Uterus (tissue), 3 donors: ENCODE measurements at regions not wholly inside any gene's neighbourhood (a gene's known extent, or its start where the extent isn't known, plus 50 kb on each side); places are given as distances from the start of the nearest gene placed in this dataset.

ENCODE experiments used
- DNase-seq, 2 donors: peaks; one replicate each; pipeline ENCODE4 v3.0.0-alpha.2; 2019 to 2020
- H3K27ac ChIP-seq, 2 donors: fragments of 200-600 bp; sonication (generic); 1 replicate in 1 of 2; 2 replicates in 1 of 2; pipeline ENCODE4 v1.5.1; 2016 to 2018
- H3K27me3 ChIP-seq, 2 donors: fragments of 200-600 bp; sonication (generic); one replicate each; pipeline ENCODE4 v1.5.1; 2018 to 2019; ENCODE audit warnings: control low read depth in 1 of 2
- H3K36me3 ChIP-seq, 2 donors: fragments of 200-600 bp; sonication (generic); one replicate each; pipeline ENCODE4 v1.5.1; 2019; ENCODE audit warnings: control low read depth in 1 of 2
- H3K4me1 ChIP-seq, 2 donors: fragments of 200-600 bp; sonication (generic); one replicate each; pipeline ENCODE4 v1.5.1; 2018 to 2019; ENCODE audit warnings: control low read depth in 1 of 2
- H3K4me3 ChIP-seq, 2 donors: fragments of 200-600 bp; sonication (generic); 1 replicate in 1 of 2; 2 replicates in 1 of 2; pipeline ENCODE4 v1.5.1; 2018 to 2019; ENCODE audit warnings: mild to moderate bottlenecking in 1 of 2
- H3K9me3 ChIP-seq, 2 donors: fragments of 200-600 bp; sonication (generic); one replicate each; pipeline ENCODE4 v1.5.1; 2019; ENCODE audit warnings: control low read depth in 1 of 2
- POLR2A ChIP-seq, 2 donors: fragments of 450-650 bp; IDR thresholded peaks; one replicate each; pipeline ENCODE4 v1.6.1; 2016; ENCODE audit warnings: antibody characterized with exemption in 2 of 2, mild to moderate bottlenecking in 1 of 2, moderate library complexity in 1 of 2
- intact Hi-C: fragments of 100-400 bp; cut with DNase I; formaldehyde crosslinking; loops from one replicate; pipeline ENCODE4 v1.15.1; 2023; ENCODE audit warnings: low total_unique reads
- TF ChIP-seq, protein P1 (sequence below), 4 experiments: fragments of 200-600 bp in 2 of 4; fragments of 450-650 bp in 2 of 4; sonication (generic) in 2 of 4; IDR thresholded peaks; one replicate each; pipeline ENCODE4 v1.5.1; 2016 to 2019; ENCODE audit warnings: antibody characterized with exemption in 4 of 4, mild to moderate bottlenecking in 2 of 4, moderate library complexity in 1 of 4
- donor health status: DM: yes; HTN: yes; CAD: no.

DNA sequence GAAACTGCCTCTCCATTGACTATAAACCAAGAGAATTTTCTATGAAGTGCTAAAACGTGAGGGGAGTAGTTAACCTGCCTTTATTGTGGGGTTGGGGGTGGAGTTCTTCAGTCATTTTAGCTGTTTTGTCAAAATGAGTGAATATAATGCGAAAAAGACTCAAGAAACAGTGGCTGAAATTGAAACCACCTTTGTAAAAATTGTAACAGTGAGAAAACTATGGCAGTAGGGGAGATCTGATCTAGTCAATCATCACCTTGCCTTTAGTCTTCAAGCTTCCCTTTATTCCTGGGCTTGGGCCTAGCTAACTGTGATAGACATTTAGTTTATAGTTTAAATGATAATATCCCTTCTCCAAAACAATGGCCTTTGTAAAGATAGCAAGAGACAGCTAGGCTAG is 1927.3 kb downstream of the STIM2 start:
- TF ChIP-seq POLR2A (IDR thresholded peaks at IDR 0.05): no peak
- TF ChIP-seq, protein P1, sequence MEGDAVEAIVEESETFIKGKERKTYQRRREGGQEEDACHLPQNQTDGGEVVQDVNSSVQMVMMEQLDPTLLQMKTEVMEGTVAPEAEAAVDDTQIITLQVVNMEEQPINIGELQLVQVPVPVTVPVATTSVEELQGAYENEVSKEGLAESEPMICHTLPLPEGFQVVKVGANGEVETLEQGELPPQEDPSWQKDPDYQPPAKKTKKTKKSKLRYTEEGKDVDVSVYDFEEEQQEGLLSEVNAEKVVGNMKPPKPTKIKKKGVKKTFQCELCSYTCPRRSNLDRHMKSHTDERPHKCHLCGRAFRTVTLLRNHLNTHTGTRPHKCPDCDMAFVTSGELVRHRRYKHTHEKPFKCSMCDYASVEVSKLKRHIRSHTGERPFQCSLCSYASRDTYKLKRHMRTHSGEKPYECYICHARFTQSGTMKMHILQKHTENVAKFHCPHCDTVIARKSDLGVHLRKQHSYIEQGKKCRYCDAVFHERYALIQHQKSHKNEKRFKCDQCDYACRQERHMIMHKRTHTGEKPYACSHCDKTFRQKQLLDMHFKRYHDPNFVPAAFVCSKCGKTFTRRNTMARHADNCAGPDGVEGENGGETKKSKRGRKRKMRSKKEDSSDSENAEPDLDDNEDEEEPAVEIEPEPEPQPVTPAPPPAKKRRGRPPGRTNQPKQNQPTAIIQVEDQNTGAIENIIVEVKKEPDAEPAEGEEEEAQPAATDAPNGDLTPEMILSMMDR (IDR thresholded peaks at IDR 0.05): no peak
- Histone ChIP-seq H3K27ac (no peak overlapping the region), H3K9me3 (no peaks in the 10 kb centered on the region), H3K4me1 (no peaks in the 10 kb centered on the region), H3K27me3 (no peaks in the 10 kb centered on the region), H3K4me3 (no peak overlapping the region), H3K36me3 (no peaks in the 10 kb centered on the region)
- intact Hi-C loops: no loop called here
- no peak for DNase-seq

DNA sequence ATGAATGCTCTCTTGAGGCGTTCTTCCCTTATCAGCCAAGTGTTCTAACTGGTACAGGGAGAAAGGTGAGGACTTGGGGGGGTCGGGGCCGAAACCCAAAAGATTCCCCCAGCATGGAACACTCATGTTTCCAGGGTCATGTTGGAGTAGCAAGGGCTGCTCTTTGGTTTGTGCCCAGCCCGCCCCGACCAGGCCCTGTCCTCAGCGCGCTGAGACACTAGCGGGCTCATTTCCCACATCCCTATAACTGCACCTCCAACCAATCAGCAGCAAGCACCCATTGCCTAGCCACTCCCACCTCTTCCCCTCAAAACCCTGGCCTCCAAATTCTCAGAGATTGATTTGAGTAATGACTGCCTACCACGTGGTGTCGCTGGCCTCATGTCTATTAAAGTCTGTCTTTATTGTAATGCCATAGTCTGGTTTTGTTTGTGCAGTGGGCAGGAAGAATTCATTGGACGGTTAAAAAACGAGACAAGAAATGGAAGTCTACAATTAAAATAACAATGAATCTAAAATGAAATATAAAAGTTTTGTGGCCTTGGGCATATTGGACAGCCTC is 1928.4 kb downstream of the STIM2 start:
- Histone ChIP-seq H3K27me3 (no peaks in the 10 kb centered on the region), H3K9me3 (no peaks in the 10 kb centered on the region), H3K36me3 (no peaks in the 10 kb centered on the region), H3K27ac (no peak overlapping the region), H3K4me1 (no peaks in the 10 kb centered on the region), H3K4me3 (no peak overlapping the region)
- intact Hi-C loops: no loop called here
- no peak for DNase-seq
- TF ChIP-seq POLR2A (IDR thresholded peaks at IDR 0.05): no peak
- TF ChIP-seq, protein P1 (IDR thresholded peaks at IDR 0.05): no peak

DNA sequence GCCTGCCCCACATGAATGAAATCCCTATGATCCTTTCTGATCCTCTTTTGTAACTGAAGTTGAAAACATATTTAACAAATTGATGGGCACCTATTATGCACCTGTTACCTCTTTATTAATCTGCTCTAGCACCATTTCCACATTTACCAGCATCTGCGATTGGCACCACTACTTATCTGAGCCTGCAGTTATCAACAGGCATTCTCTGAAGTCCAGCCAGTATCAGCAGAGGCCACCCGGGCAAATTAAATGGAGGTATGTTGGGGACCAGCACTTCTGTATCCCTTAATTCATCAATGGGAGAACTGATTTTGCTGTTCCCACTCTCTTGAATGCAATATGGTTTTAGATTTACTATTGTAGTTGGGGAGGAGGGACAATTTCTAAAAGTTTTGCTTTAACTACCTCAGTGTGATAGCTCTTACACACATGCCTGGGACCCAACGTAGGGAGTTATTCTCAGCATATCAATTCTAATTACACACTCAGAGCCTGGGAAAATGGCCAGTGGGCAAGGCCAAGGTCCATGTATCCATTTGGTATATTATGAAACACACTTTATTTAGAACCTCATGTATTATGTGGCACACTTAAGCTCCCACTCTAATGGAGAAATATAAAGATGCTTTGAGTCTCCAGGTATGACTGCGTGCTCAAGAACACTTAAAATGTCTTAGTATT is 1927.1 kb upstream of the PCDH7 start:
- TF ChIP-seq POLR2A (IDR thresholded peaks at IDR 0.05): no peak
- TF ChIP-seq, protein P1 (IDR thresholded peaks at IDR 0.05): no peak
- DNase-seq: no peak
- no peak overlapping the region for H3K4me3 ChIP-seq
- intact Hi-C loops: no loop called here
- H3K9me3 ChIP-seq: no peaks in the 10 kb centered on the region
- no peak overlapping the region for H3K27ac ChIP-seq
- no peaks in the 10 kb centered on the region for H3K4me1 ChIP-seq
- no peaks in the 10 kb centered on the region for H3K36me3 ChIP-seq
- H3K27me3 ChIP-seq: no peaks in the 10 kb centered on the region

DNA sequence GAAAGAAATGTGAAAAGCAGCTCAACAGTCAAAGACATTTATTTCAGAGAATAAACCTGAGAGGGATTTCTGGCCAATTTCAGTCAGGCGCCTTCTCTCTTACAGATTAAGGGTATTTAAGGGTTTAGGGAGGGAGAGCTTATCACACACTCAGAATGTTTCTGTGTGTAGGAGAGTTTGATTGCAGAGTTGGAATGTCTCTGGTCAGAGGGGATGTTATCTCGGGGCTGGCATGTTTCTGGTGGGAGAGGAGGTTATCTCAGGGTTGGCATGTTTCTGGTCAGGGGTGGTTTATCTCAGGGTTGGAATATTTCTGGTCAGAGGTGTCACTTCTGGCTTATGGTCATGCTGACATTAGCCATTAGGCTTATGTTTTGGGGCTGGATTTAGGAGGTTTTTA is 1920.5 kb upstream of the PCDH7 start:
- Histone ChIP-seq H3K36me3 (no peaks in the 10 kb centered on the region), H3K4me1 (no peaks in the 10 kb centered on the region), H3K9me3 (no peaks in the 10 kb centered on the region), H3K4me3 (no peak overlapping the region), H3K27me3 (no peaks in the 10 kb centered on the region), H3K27ac (no peak overlapping the region)
- intact Hi-C loops: no loop called here
- no peak for TF ChIP-seq POLR2A (IDR thresholded peaks at IDR 0.05)
- TF ChIP-seq, protein P1 (IDR thresholded peaks at IDR 0.05): no peak
- no peak for DNase-seq

GRCh38 chr4:28811025-28811424 is 1909.1 kb upstream of the PCDH7 start:
- TF ChIP-seq, protein P1 (IDR thresholded peaks at IDR 0.05): no peak
- no peak for TF ChIP-seq POLR2A (IDR thresholded peaks at IDR 0.05)
- intact Hi-C loops: no loop called here
- Histone ChIP-seq H3K27ac (no peak overlapping the region), H3K4me3 (no peak overlapping the region), H3K9me3 (no peaks in the 10 kb centered on the region), H3K4me1 (no peaks in the 10 kb centered on the region), H3K27me3 (no peaks in the 10 kb centered on the region), H3K36me3 (no peaks in the 10 kb centered on the region)
- no peak for DNase-seq
